ENCODE measurements at regions not wholly inside any gene's neighbourhood (a gene's known extent, or its start where the extent isn't known, plus 50 kb on each side); places are given as distances from the start of the nearest gene placed in this dataset.

DNA sequence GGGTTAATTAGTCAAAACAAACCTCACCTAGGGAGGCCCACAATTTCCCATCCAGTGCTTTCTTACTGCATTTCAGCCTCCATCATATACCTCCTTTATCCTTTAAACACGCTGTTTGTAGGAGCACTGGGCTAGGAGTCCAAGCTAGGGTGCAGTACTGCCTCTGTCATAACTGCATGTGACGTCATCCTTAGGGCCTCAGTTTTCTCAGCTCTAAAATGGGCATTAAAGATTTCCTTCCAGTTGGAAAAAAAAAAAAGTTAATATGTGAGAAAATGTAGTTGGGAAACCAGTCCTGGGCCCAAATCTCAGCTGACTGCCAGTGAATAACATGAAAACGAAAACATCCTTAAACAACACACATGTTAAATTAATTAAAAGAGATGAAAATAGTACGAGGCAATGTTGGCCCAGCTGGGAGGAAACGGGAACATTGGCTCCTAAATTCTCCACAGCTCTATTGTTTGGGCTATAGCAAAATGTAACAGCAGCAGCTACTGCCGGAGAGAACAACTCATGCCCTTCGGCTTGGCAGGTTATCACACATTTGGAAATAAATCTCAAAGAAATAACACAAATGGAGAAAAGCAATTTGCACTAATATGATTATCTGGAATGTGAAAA is 79.9 kb upstream of the CCDC167 start:
- TF ChIP-seq, protein P1, sequence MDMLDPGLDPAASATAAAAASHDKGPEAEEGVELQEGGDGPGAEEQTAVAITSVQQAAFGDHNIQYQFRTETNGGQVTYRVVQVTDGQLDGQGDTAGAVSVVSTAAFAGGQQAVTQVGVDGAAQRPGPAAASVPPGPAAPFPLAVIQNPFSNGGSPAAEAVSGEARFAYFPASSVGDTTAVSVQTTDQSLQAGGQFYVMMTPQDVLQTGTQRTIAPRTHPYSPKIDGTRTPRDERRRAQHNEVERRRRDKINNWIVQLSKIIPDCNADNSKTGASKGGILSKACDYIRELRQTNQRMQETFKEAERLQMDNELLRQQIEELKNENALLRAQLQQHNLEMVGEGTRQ (IDR thresholded peaks at IDR 0.05): no peak
- no peak for TF ChIP-seq RCOR1 (IDR thresholded peaks at IDR 0.05; ENCODE audit: low read depth, low read length)
- no peak for TF ChIP-seq EP300 (IDR thresholded peaks at IDR 0.05)
- no peak for TF ChIP-seq HOXA7 (CRISPR knock-in tag; IDR thresholded peaks at IDR 0.05)
- TF ChIP-seq POLR2A (IDR thresholded peaks at IDR 0.05; ENCODE audit: low read length): no peak
- TF ChIP-seq, protein P2, sequence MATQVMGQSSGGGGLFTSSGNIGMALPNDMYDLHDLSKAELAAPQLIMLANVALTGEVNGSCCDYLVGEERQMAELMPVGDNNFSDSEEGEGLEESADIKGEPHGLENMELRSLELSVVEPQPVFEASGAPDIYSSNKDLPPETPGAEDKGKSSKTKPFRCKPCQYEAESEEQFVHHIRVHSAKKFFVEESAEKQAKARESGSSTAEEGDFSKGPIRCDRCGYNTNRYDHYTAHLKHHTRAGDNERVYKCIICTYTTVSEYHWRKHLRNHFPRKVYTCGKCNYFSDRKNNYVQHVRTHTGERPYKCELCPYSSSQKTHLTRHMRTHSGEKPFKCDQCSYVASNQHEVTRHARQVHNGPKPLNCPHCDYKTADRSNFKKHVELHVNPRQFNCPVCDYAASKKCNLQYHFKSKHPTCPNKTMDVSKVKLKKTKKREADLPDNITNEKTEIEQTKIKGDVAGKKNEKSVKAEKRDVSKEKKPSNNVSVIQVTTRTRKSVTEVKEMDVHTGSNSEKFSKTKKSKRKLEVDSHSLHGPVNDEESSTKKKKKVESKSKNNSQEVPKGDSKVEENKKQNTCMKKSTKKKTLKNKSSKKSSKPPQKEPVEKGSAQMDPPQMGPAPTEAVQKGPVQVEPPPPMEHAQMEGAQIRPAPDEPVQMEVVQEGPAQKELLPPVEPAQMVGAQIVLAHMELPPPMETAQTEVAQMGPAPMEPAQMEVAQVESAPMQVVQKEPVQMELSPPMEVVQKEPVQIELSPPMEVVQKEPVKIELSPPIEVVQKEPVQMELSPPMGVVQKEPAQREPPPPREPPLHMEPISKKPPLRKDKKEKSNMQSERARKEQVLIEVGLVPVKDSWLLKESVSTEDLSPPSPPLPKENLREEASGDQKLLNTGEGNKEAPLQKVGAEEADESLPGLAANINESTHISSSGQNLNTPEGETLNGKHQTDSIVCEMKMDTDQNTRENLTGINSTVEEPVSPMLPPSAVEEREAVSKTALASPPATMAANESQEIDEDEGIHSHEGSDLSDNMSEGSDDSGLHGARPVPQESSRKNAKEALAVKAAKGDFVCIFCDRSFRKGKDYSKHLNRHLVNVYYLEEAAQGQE (IDR thresholded peaks at IDR 0.05): no peak
- TF ChIP-seq, protein P3, sequence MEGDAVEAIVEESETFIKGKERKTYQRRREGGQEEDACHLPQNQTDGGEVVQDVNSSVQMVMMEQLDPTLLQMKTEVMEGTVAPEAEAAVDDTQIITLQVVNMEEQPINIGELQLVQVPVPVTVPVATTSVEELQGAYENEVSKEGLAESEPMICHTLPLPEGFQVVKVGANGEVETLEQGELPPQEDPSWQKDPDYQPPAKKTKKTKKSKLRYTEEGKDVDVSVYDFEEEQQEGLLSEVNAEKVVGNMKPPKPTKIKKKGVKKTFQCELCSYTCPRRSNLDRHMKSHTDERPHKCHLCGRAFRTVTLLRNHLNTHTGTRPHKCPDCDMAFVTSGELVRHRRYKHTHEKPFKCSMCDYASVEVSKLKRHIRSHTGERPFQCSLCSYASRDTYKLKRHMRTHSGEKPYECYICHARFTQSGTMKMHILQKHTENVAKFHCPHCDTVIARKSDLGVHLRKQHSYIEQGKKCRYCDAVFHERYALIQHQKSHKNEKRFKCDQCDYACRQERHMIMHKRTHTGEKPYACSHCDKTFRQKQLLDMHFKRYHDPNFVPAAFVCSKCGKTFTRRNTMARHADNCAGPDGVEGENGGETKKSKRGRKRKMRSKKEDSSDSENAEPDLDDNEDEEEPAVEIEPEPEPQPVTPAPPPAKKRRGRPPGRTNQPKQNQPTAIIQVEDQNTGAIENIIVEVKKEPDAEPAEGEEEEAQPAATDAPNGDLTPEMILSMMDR (IDR thresholded peaks at IDR 0.05): no peak
- no peak for TF ChIP-seq MYC (IDR thresholded peaks at IDR 0.05; ENCODE audit: borderline replicate concordance, low read length)
- no peak for TF ChIP-seq JUN (IDR thresholded peaks at IDR 0.05)
- TF ChIP-seq RNF2 (IDR thresholded peaks at IDR 0.05; ENCODE audit: borderline replicate concordance, low read depth): no peak
- TF ChIP-seq EHMT2 (IDR thresholded peaks at IDR 0.05; ENCODE audit: low read depth): no peak
- TF ChIP-seq JUNB (IDR thresholded peaks at IDR 0.05): no peak
- no peak for TF ChIP-seq ZFP36 (IDR thresholded peaks at IDR 0.05; ENCODE audit: borderline replicate concordance, partially characterized antibody)

Data from A549 (cell line).